T-helper 1 cell treated with Interleukin-12 subunit alpha and Interleukin-12 subunit beta and Interleukin-4 antibody, amounts not matched to agents 30 μg/mL and 1 μg/mL, for 36 hours (primary cell): ENCODE measurements at regions not wholly inside any gene's neighbourhood (a gene's known extent, or its start where the extent isn't known, plus 50 kb on each side); places are given as distances from the start of the nearest gene placed in this dataset.

Experiments
- H3K27ac Mint-ChIP-seq: one replicate; pipeline ENCODE4 v1.8.0; 2021; ENCODE audit warnings: mild to moderate bottlenecking, mixed read lengths
- H3K27me3 Mint-ChIP-seq: one replicate; pipeline ENCODE4 v1.8.0; 2021; ENCODE audit warnings: low read depth, mixed read lengths
- H3K36me3 Mint-ChIP-seq: one replicate; pipeline ENCODE4 v1.8.0; 2021; ENCODE audit warnings: low read depth, mixed read lengths
- H3K4me1 Mint-ChIP-seq: one replicate; pipeline ENCODE4 v1.8.0; 2021; ENCODE audit warnings: low read depth, mixed read lengths
- H3K4me3 Mint-ChIP-seq: one replicate; pipeline ENCODE4 v1.8.0; 2021; ENCODE audit warnings: mild to moderate bottlenecking, moderate library complexity, mixed read lengths
- H3K9me3 Mint-ChIP-seq: one replicate; pipeline ENCODE4 v1.8.0; 2021; ENCODE audit warnings: mixed read lengths

DNA sequence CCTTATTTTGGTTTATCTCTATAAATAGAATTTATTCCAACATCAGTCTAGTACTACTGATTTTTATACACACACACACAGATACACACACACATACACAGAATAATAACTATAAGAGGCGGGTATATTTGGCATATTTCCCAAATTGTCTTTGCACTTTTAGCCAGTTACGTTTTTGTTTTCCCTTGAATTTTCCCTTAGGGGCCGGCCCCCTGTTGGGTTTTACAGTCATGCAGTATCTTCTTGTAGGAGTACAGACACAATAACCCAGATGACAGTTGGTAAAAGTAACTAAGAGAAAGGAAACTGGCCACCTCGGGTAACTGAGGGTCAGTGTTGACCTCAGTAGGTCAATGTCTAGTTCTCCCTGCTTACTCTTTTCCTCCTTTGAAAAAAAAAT lies 50.9 kb downstream of the DISP1 start:
- H3K4me3 Mint-ChIP-seq: no peak overlapping the region
- H3K27me3 Mint-ChIP-seq: no peaks in the 10 kb centered on the region
- no peaks in the 10 kb centered on the region for H3K36me3 Mint-ChIP-seq
- H3K4me1 Mint-ChIP-seq: peaks cover 3% of the 10 kb centered on the region
- H3K27ac Mint-ChIP-seq: no peak overlapping the region
- no peaks in the 10 kb centered on the region for H3K9me3 Mint-ChIP-seq

DNA sequence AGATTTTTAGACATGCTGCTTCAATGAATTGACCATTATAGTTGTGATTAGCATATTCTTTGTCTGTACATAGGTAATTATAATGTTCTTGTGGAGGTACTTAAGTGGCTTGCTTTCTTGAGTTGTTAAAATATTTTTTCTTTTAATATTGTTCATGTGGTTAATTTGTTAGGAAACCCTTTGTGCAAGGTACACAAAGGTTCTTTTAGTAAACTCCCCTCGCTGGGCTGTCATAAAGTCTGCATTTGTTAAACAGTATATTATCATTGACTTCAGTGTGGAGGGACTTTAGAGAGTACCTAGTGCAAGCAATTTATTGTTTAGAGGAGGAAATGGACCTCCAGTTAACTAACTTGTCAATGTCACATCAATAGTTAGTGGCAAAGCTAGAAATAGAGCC lies 52.5 kb downstream of the DISP1 start:
- no peaks in the 10 kb centered on the region for H3K27me3 Mint-ChIP-seq

DNA sequence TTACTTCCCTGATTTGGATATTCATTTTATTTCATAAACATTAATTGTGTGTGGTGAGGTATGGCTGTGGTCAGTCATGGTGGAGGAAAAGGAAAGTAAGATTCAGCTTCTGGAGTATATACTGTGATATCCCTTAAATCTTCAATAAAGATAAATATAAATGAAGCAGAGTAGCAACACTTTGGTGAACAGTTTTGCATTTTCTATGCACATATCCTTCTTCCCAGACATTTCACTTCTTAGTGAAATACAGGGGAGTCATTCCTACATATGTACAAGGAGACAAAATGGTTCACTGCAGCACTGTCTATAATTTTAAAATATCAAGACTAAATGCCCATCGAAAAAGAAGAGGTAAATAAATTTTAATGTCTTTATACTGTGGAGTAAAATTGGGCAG lies 61.3 kb downstream of the DISP1 start:
- H3K27ac Mint-ChIP-seq: no peak overlapping the region
- H3K4me1 Mint-ChIP-seq: no peaks in the 10 kb centered on the region
- no peaks in the 10 kb centered on the region for H3K27me3 Mint-ChIP-seq

More for the DNA sequence above, 52.5 kb downstream of the DISP1 start:
- no peaks in the 10 kb centered on the region for H3K36me3 Mint-ChIP-seq
- H3K9me3 Mint-ChIP-seq: no peaks in the 10 kb centered on the region
- H3K4me1 Mint-ChIP-seq: no peaks in the 10 kb centered on the region
- H3K27ac Mint-ChIP-seq: no peak overlapping the region
- no peak overlapping the region for H3K4me3 Mint-ChIP-seq

DNA sequence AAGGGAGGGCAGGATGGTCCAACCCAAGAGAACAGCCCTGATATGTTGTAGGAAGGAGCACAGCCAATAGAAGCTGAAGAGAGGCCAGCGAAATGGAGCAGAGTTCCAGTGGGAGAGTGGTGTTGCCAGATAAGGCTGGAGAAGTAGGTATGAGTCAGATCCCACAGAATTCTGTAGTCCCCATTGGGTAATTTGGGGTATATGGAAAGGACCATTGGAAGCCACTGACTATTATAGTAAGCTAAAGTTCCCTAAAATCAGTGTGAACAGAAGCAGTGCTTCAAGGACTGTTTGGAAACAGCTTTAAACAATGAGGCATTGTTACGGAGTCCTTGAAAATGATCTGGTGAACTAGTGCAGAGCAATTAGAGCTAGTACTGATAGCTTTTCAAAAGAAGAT lies 63.0 kb downstream of the DISP1 start:
- Mint-ChIP-seq H3K9me3 (peaks cover 7% of the 10 kb centered on the region), H3K36me3 (peaks cover 1% of the 10 kb centered on the region), H3K27me3 (no peaks in the 10 kb centered on the region), H3K4me3 (no peak overlapping the region), H3K4me1 (no peaks in the 10 kb centered on the region), H3K27ac (no peak overlapping the region)

More for the DNA sequence above, 61.3 kb downstream of the DISP1 start:
- Mint-ChIP-seq H3K4me3 (no peak overlapping the region), H3K36me3 (peaks cover 1% of the 10 kb centered on the region), H3K9me3 (peaks cover 7% of the 10 kb centered on the region)

DNA sequence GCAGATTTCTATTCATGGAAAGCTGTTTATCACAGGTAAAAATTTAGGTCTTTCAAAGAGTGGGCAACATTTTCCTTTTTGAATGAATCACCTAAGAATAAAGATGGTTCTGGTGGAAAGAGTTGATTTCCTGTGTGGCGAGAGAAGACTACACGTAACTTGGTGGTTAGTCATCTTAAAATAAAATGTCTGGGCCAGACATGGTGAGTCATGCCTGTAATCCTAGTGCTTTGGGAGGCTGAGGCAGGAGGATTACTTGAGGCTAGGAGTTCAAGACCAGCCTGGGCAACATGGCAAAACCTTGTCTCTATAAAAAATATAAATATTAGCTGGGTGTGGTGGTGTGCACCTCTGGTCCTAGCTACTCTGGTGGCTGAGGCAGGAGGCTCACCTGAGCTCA lies 65.7 kb downstream of the DISP1 start:
- no peaks in the 10 kb centered on the region for H3K4me1 Mint-ChIP-seq
- no peaks in the 10 kb centered on the region for H3K9me3 Mint-ChIP-seq
- no peaks in the 10 kb centered on the region for H3K36me3 Mint-ChIP-seq
- no peak overlapping the region for H3K27ac Mint-ChIP-seq
- no peaks in the 10 kb centered on the region for H3K27me3 Mint-ChIP-seq
- H3K4me3 Mint-ChIP-seq: no peak overlapping the region

DNA sequence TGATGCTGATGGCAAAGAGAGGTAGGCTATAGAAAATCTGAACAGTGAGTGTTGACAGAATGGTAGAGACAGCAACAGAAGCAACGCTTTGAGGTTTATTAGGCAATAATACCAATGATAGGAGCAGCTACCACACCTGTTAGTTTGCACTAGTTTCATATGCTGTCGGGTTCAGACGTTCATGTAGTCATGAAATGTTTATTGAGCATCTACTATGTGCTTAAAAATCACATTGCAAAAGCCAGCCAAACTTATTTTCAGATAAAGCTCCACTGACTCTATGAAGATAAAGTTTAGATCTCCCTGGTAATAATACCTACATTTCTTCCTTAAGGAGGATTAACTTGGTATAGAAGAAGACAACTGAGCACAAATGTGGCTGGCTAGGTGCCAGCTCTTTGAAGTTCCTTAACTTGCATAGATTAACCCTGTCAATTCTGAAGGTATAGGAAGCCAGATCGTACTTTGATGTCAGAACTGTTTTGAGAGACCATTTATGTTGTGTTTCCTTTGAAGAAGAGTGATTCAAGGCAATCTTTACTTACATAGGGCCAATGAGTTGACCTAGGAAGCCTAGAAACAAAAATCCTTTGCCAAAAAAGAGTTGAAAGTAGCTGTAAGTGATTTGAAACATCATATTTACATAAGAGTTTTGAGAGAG lies 71.5 kb downstream of the DISP1 start:
- no peaks in the 10 kb centered on the region for H3K27me3 Mint-ChIP-seq
- H3K27ac Mint-ChIP-seq: no peak overlapping the region
- H3K36me3 Mint-ChIP-seq: peaks cover 1% of the 10 kb centered on the region
- H3K4me1 Mint-ChIP-seq: no peaks in the 10 kb centered on the region
- no peak overlapping the region for H3K4me3 Mint-ChIP-seq
- H3K9me3 Mint-ChIP-seq: no peaks in the 10 kb centered on the region

DNA sequence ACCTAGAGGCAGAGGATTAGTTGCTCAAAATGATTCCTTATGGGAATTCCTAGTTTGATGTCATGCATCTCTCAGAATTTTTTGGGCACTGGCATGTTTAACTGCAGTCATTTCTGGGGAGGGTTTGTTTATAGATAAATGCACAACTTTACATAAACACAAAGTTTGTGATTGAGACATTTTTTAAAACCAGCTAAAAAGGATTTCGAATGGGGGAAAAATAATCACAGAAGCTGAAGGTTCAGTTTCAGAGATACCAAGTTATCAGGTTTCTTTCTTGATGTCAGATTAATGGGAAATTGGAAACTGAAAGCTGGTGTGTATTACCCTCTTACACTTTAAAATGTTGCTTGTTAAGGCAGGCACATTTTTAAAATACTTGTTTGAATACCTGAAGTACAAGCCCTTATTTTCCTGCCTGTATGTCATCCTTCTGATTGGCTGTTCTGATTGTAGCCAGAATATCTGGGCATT lies 72.1 kb downstream of the DISP1 start:
- Mint-ChIP-seq H3K27me3 (no peaks in the 10 kb centered on the region), H3K9me3 (no peaks in the 10 kb centered on the region), H3K27ac (no peak overlapping the region), H3K4me3 (no peak overlapping the region), H3K36me3 (peaks cover 1% of the 10 kb centered on the region), H3K4me1 (no peaks in the 10 kb centered on the region)

DNA sequence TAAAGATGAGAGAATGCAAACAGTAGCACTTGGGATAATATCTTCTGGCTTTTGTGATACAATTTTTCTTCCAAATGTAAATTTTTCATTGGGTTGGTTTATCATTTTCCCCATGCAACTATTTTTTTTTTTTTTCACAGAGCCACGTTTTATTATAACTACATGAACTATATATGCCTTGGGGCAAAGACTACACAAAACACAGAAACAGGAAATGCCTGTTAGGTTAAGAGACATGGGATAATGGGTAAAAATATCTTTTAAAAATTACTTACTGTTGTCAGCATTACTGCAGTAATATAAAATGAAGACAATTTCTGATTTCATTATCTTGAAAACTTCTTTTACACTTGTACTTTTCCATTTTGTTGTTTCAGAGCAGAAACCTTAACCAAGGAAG lies 74.6 kb downstream of the DISP1 start:
- Mint-ChIP-seq H3K4me3 (no peak overlapping the region), H3K27ac (no peak overlapping the region), H3K27me3 (no peaks in the 10 kb centered on the region), H3K4me1 (no peaks in the 10 kb centered on the region), H3K36me3 (peaks cover 1% of the 10 kb centered on the region), H3K9me3 (no peaks in the 10 kb centered on the region)

DNA sequence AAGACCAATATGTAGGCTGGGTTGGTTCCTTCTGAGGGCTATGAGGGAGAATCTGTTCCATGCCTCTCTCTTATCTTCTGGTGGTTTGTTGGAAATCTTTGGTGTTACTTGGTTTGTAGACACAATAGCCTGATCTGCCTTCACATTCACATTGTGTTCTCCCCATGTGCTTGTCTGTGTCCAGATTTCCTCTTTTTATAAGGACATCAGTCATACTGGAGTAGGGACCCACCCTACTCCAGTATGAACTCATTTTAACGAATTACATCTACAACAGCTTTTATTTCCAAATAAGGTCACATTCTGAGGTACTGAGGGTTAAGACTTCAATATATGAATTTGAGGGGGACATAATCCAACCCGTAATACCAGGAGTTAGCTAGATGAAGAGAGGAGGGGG lies 75.9 kb downstream of the DISP1 start:
- no peaks in the 10 kb centered on the region for H3K4me1 Mint-ChIP-seq
- H3K4me3 Mint-ChIP-seq: no peak overlapping the region
- H3K36me3 Mint-ChIP-seq: peaks cover 1% of the 10 kb centered on the region

DNA sequence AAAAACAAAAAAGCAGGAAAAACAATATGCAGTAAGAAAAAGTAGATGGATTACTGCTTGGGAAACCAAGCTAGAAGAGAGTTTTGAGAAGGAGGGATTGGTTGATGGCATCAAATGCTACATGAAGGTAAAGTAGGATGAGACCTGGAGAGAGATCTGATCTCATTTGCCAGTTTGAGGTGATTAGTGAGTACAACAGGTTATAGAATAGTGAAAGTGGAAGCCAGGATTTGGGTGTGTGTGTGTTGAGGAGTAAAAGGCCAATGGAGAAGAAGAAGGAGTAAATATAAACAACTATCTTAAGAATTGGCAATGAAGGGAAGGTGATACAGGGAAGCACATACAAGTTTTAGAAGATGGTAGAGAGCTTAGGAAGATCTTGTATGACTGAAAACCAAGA lies 76.7 kb downstream of the DISP1 start:
- H3K36me3 Mint-ChIP-seq: peaks cover 1% of the 10 kb centered on the region
- H3K9me3 Mint-ChIP-seq: no peaks in the 10 kb centered on the region
- no peak overlapping the region for H3K27ac Mint-ChIP-seq
- no peak overlapping the region for H3K4me3 Mint-ChIP-seq
- H3K4me1 Mint-ChIP-seq: peaks cover 2% of the 10 kb centered on the region
- no peaks in the 10 kb centered on the region for H3K27me3 Mint-ChIP-seq

More for the DNA sequence above, 75.9 kb downstream of the DISP1 start:
- Mint-ChIP-seq H3K27ac (no peak overlapping the region), H3K9me3 (no peaks in the 10 kb centered on the region), H3K27me3 (no peaks in the 10 kb centered on the region)

DNA sequence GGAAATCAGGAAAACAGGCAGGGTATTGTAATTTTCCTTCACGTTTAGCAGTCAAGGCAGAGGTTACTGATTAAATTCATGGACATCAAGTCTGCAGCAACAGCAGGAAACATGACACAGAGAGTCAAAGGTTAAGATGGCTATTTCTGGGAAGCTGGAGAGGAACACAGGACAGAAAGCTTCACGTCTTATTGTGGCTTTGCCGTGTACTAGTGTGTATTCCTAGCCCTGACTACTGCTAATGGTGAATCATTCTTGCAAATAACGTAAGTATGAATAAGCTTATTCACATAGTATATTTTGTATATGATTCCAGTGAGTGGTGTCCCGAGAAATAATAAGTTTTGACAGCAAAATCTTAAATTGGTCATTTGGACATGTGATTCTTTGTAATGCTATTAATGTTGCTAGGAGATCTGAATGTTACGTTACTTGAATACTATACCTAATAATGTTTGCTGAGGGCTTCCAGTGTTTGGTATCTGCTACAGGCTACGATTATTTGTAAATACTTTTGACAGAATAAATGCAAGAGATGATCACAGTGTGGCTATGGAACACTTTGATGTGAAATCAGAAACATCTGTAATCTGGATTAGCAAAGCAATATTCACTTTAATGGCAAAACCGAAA lies 77.4 kb downstream of the DISP1 start:
- Mint-ChIP-seq H3K27me3 (no peaks in the 10 kb centered on the region), H3K4me1 (peaks cover 6% of the 10 kb centered on the region), H3K36me3 (peaks cover 1% of the 10 kb centered on the region), H3K4me3 (no peak overlapping the region), H3K27ac (no peak overlapping the region), H3K9me3 (no peaks in the 10 kb centered on the region)

DNA sequence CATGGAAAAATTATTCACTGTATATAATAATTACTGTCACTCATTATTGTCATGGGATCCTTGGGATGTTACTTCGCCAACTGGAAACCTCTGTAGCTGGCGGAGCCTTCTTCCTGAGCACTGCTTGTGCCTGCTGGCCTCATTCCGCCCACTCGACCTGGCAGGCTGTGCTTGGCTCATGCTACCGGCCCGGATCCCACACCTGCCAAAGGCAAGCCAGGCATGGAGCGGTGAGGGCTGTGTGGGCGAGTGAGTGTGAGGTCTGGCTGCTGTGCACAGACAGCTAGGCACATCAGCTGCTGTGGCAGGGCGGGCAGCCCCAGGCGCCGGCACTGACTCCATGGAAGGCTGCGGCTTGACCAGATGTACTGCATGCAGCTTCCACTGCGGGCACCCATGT lies 78.4 kb downstream of the DISP1 start:
- H3K27ac Mint-ChIP-seq: no peak overlapping the region
- H3K36me3 Mint-ChIP-seq: peaks cover 1% of the 10 kb centered on the region
- peaks cover 9% of the 10 kb centered on the region for H3K4me1 Mint-ChIP-seq
- H3K9me3 Mint-ChIP-seq: no peaks in the 10 kb centered on the region
- no peak overlapping the region for H3K4me3 Mint-ChIP-seq
- H3K27me3 Mint-ChIP-seq: no peaks in the 10 kb centered on the region

DNA sequence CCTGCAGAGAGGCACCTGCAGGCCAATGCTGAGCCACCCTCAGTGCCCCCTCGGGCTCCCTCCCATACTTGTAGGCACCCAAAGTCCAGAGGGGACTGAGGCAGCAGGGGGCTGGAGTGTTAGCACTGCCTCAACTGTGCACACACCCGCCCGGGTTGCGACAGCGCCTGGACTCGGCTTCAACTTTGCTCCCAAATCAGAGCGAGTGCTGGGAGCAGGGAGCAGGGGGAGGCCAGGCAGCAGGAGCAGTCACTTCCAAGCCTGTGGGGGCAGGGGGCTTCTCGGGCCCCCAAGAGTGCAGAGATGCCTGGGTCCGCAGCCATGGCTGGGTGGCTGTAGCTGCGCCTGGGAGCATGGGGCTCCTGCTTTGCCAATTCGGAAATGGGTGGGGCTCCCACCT lies 79.5 kb downstream of the DISP1 start:
- peaks cover under 1% of the 10 kb centered on the region for H3K36me3 Mint-ChIP-seq
- no peaks in the 10 kb centered on the region for H3K27me3 Mint-ChIP-seq
- no peaks in the 10 kb centered on the region for H3K9me3 Mint-ChIP-seq
- peaks cover 9% of the 10 kb centered on the region for H3K4me1 Mint-ChIP-seq
- H3K27ac Mint-ChIP-seq: no peak overlapping the region
- no peak overlapping the region for H3K4me3 Mint-ChIP-seq

DNA sequence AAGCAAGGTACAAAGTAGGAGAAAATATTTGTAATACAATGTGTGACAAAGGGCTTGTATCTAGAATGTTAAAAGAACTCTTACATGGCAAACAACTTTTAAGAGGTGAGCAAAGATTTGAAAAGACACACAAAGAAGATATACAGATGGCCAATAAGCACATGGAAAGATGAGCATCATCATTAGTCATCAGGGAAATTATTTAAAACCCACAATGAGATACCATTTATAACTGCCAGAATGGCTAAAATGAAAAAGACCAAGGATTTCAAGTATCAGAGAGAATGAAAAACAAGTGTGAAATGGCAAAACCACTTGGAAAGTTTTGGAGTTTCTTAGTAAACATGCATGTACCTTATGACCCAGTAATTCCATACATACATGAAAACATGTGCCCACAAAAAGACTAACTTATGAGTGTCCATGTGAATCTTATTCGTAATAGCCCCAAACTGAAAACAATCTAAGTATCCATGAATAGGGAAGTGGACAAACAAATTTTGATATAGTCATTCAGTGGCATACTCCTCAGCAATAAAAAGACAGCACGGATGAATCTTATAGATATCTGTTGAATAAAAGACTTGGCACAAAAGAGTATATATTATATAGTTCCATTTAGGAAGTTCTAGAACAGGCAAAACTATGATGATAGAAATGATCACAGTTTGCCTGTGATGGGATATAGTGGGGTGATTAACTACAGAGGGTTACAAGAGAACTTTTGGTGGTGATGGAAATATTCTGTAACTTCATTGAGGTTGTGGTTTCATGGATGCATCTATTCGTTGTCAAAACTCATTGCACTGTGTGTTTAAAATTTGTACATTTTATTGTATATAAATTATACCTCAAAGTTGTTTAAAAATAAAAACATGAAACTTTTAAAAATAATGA lies 82.0 kb downstream of the DISP1 start:
- no peak overlapping the region for H3K27ac Mint-ChIP-seq
- no peaks in the 10 kb centered on the region for H3K9me3 Mint-ChIP-seq
- H3K4me1 Mint-ChIP-seq: peaks cover 9% of the 10 kb centered on the region
- H3K36me3 Mint-ChIP-seq: no peaks in the 10 kb centered on the region
- no peak overlapping the region for H3K4me3 Mint-ChIP-seq
- H3K27me3 Mint-ChIP-seq: no peaks in the 10 kb centered on the region
